Stimulated activated CD8-positive, alpha-beta memory T cell treated with anti-CD3 and anti-CD28 coated beads, Interleukin-4, amount 100 ng/mL, for 24 hours (primary cell): ENCODE measurements at regions not wholly inside any gene's neighbourhood (a gene's known extent, or its start where the extent isn't known, plus 50 kb on each side); places are given as distances from the start of the nearest gene placed in this dataset.
"Not testable (repeated sequence)": the region's sequence is repeated elsewhere in the genome, so short reads cannot be mapped to it uniquely, and the experiment has no call there.

Experiments used
- DNase-seq: peaks from one replicate; pipeline ENCODE4 v3.0.0-alpha.2; 2020; ENCODE audit warnings: low read depth

- DNase-seq = no peak
These were observed 243.3 kb upstream of the FOXK1 start for GRCh38 chr7:4438723-4439245.

- DNase-seq = no peak
These were observed 242.7 kb upstream of the FOXK1 start for GRCh38 chr7:4439444-4439843.

- no peak for DNase-seq
These were observed 238.0 kb upstream of the FOXK1 start for GRCh38 chr7:4444106-4444505.

GRCh38 chr7:4445777-4446176 is 236.3 kb upstream of the FOXK1 start:
- no peak for DNase-seq

GRCh38 chr7:4449263-4449662 is 232.8 kb upstream of the FOXK1 start:
- no peak for DNase-seq

GRCh38 chr7:4450483-4450882 is 231.6 kb upstream of the FOXK1 start:
- DNase-seq = no peak

GRCh38 chr7:4460597-4460996 is 221.5 kb upstream of the FOXK1 start:
- DNase-seq = no peak

- no peak for DNase-seq
These were observed 220.6 kb upstream of the FOXK1 start for GRCh38 chr7:4461531-4461930.

- no peak for DNase-seq
These were observed 213.6 kb upstream of the FOXK1 start for GRCh38 chr7:4468320-4469102.

GRCh38 chr7:4470246-4470645 is 211.8 kb upstream of the FOXK1 start:
- DNase-seq = no peak

GRCh38 chr7:4472728-4473127 is 209.4 kb upstream of the FOXK1 start:
- DNase-seq = no peak

GRCh38 chr7:4479367-4480039 is 202.6 kb upstream of the FOXK1 start:
- DNase-seq = no peak

GRCh38 chr7:4480131-4480530 is 202.0 kb upstream of the FOXK1 start:
- not testable (repeated sequence) for DNase-seq

- DNase-seq = no peak
These were observed 198.2 kb upstream of the FOXK1 start for GRCh38 chr7:4483851-4484250.

GRCh38 chr7:4484545-4484944 is 197.6 kb upstream of the FOXK1 start:
- DNase-seq = no peak

GRCh38 chr7:4486907-4487306 is 195.2 kb upstream of the FOXK1 start:
- DNase-seq = no peak

GRCh38 chr7:4496911-4497310 is 185.2 kb upstream of the FOXK1 start:
- DNase-seq = not testable (repeated sequence)

GRCh38 chr7:4500812-4501211 is 181.3 kb upstream of the FOXK1 start:
- no peak for DNase-seq

GRCh38 chr7:4507886-4508285 is 174.2 kb upstream of the FOXK1 start:
- DNase-seq = not testable (repeated sequence)

GRCh38 chr7:4513450-4513849 is 168.6 kb upstream of the FOXK1 start:
- no peak for DNase-seq

GRCh38 chr7:4519819-4520520 is 162.1 kb upstream of the FOXK1 start:
- DNase-seq = no peak

- no peak for DNase-seq
These were observed 158.9 kb upstream of the FOXK1 start for GRCh38 chr7:4523219-4523618.

GRCh38 chr7:4523873-4524272 is 158.2 kb upstream of the FOXK1 start:
- no peak for DNase-seq
